ENCODE measurements at regions not wholly inside any gene's neighbourhood (a gene's known extent, or its start where the extent isn't known, plus 50 kb on each side); places are given as distances from the start of the nearest gene placed in this dataset.

DNA sequence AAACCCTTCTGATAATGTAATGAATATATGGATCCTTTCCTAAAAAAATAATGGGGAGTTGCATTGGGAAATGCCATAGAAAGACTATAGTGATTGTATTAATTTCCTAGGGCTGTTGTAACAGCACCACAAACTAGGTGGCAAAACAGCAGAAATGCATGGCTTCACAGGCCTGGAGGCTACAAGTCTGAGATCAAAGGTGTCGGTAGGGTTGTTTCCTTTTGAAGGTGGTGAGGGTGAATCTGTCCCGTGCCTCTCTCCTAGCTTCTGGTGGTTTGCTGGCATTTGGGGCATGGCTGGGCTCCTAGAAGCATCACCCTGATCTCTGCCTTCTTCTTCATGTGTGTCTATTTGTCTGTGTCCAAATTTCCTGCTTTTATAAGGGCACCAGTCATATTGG, 149.7 kb downstream of the INHBB start:
- TF ChIP-seq, protein P1, sequence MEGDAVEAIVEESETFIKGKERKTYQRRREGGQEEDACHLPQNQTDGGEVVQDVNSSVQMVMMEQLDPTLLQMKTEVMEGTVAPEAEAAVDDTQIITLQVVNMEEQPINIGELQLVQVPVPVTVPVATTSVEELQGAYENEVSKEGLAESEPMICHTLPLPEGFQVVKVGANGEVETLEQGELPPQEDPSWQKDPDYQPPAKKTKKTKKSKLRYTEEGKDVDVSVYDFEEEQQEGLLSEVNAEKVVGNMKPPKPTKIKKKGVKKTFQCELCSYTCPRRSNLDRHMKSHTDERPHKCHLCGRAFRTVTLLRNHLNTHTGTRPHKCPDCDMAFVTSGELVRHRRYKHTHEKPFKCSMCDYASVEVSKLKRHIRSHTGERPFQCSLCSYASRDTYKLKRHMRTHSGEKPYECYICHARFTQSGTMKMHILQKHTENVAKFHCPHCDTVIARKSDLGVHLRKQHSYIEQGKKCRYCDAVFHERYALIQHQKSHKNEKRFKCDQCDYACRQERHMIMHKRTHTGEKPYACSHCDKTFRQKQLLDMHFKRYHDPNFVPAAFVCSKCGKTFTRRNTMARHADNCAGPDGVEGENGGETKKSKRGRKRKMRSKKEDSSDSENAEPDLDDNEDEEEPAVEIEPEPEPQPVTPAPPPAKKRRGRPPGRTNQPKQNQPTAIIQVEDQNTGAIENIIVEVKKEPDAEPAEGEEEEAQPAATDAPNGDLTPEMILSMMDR (IDR thresholded peaks at IDR 0.05), result no peak
- TF ChIP-seq POLR2A (IDR thresholded peaks at IDR 0.05), result no peak
- TF ChIP-seq POLR2AphosphoS5 (IDR thresholded peaks at IDR 0.05; ENCODE audit: insufficient read depth in 1 of 2, low read depth in 1 of 2), result no peak

Data from vagina (tissue), 2 donors.